ENCODE measurements at regions not wholly inside any gene's neighbourhood (a gene's known extent, or its start where the extent isn't known, plus 50 kb on each side); places are given as distances from the start of the nearest gene placed in this dataset.

DNA sequence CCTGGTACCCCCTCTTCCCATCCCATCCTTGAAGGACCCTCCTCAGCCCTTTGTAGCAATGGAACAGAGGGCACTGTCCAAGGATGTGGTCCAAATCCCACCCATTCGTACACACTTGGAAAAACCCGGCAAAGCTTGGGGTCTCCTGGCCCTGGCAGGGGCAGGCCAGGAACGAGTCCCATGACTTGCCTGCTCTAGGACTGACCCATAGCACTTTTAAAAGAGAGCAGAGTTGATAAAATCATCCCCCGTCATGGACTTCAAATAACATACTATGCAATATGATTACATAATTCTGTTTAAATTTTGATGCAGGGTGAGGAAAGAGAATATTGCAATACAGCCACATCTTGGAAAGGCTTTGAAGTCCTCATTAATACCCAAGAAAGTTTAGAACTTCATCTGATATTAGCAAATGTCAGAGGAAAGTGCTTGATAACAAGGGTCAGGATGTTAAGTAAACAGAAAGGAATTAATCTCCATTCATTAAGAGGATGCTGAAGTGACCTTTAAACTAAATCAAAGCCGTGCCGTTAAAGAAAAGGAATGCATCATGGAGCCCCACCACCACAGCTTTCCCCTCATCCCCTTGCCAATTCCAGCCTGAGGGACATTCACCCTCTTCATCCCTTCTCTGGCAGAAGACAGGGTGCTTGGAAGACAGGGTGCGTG lies 60.7 kb upstream of the NXT1 start:
- TF ChIP-seq, protein P1, sequence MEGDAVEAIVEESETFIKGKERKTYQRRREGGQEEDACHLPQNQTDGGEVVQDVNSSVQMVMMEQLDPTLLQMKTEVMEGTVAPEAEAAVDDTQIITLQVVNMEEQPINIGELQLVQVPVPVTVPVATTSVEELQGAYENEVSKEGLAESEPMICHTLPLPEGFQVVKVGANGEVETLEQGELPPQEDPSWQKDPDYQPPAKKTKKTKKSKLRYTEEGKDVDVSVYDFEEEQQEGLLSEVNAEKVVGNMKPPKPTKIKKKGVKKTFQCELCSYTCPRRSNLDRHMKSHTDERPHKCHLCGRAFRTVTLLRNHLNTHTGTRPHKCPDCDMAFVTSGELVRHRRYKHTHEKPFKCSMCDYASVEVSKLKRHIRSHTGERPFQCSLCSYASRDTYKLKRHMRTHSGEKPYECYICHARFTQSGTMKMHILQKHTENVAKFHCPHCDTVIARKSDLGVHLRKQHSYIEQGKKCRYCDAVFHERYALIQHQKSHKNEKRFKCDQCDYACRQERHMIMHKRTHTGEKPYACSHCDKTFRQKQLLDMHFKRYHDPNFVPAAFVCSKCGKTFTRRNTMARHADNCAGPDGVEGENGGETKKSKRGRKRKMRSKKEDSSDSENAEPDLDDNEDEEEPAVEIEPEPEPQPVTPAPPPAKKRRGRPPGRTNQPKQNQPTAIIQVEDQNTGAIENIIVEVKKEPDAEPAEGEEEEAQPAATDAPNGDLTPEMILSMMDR (IDR thresholded peaks at IDR 0.05; ENCODE audit: insufficient read depth, low read length, poor library complexity, severe bottlenecking): no peak
- no peaks in the 10 kb centered on the region for H3K36me3 ChIP-seq (ENCODE audit: control insufficient read depth, insufficient read depth, low read length)
- DNase-seq (ENCODE audit: extremely low read depth, insufficient read length): no peak
- H3K4me3 ChIP-seq (replicated peaks; ENCODE audit: low read depth, low read length): no peak overlapping the region
- peaks cover 2% of the 10 kb centered on the region for H3K27me3 ChIP-seq (replicated peaks; ENCODE audit: control insufficient read depth, insufficient read depth, low read length)

DNA sequence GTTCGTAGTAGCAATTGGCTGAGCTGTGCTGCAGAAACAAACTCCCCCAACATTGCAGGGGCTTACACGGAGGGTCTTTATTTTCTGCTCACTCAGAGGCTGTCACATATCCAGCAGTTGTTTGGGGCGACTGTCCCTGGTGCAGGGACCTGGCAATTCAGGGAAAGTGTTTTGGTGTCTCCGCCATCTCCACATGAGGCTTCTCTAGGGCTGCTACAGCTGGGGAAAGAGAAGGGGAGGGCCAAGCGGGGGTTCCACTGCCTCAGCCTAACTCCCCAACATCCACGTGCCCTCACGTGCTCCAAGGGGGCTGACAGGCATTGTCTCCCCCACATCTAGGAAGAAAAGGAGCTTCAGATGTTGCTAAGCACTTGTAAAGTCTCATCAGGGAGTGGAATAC lies 61.3 kb upstream of the NXT1 start:
- no peak for DNase-seq (ENCODE audit: extremely low read depth, insufficient read length)
- peaks cover 2% of the 10 kb centered on the region for H3K27me3 ChIP-seq (replicated peaks; ENCODE audit: control insufficient read depth, insufficient read depth, low read length)
- TF ChIP-seq, protein P1 (IDR thresholded peaks at IDR 0.05; ENCODE audit: insufficient read depth, low read length, poor library complexity, severe bottlenecking): no peak
- H3K36me3 ChIP-seq (ENCODE audit: control insufficient read depth, insufficient read depth, low read length): no peaks in the 10 kb centered on the region
- H3K4me3 ChIP-seq (replicated peaks; ENCODE audit: low read depth, low read length): no peak overlapping the region

DNA sequence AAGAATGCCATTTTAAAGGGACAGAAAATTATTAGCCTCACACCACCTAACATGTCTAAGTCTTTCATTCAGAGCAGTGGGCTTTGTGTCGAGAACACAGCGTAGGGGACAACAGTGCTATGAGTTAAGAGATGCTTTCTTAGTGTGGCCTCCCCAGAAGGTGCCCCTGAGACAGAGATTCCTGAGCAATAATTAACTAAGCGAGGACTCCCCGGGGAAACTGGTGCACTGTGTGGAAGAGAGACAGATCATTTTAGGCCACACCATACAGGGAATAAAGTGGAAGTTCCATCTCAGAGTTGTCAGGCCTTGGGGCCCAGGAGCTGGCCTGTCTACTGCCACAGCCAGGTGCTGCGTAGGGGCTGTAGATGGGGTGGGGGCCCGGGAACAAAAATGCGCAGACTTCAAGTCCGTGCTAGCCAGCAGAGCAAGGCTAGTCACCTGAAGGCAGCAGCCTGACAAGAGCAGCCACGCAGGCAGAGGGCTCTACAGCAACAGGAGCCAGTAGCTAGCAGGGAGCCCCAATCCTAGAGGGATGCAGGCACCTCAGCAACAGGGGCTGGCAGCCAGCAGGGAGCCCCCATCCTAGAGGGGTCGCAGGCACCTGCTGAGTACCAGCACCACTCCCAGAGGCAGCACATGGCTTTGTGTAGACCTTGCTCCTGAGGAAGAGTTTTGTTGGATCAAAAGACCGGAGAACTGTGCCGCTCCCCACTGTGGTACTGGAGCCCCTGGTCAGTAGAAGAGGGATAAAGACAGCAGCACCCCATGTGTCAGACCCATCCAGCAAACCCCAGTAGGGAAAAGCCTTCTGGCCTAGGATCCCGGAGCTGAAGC lies 63.0 kb upstream of the NXT1 start:
- Histone ChIP-seq H3K36me3 (ENCODE audit: control insufficient read depth, insufficient read depth, low read length) (no peaks in the 10 kb centered on the region), H3K27me3 (replicated peaks; ENCODE audit: control insufficient read depth, insufficient read depth, low read length) (no peaks in the 10 kb centered on the region; the same call in 1 of the 2 replicates), H3K4me3 (replicated peaks; ENCODE audit: low read depth, low read length) (no peak overlapping the region)
- TF ChIP-seq, protein P1 (IDR thresholded peaks at IDR 0.05; ENCODE audit: insufficient read depth, low read length, poor library complexity, severe bottlenecking): no peak
- no peak for DNase-seq (ENCODE audit: extremely low read depth, insufficient read length)

DNA sequence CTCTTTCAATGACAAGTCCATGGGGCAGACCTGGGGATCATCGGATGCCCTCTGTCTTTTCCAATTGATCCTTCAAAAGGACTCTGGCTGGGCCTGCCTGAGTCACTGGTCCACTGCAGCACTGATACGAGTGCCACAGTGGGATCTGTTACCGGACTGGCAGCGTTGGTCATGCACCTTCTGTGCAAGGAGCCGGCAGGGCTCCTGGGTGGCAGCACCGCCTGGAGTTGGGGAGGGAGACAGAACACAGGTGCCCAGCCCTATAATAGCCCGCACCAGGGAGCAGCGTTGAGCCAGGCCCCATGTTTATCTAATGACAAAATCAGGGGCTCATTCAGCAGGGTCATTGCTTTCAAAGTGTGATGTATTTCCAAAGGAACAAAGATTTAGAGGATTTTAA lies 64.2 kb upstream of the NXT1 start:
- TF ChIP-seq, protein P1 (IDR thresholded peaks at IDR 0.05; ENCODE audit: insufficient read depth, low read length, poor library complexity, severe bottlenecking): no peak
- Histone ChIP-seq H3K4me3 (replicated peaks; ENCODE audit: low read depth, low read length) (no peak overlapping the region), H3K36me3 (ENCODE audit: control insufficient read depth, insufficient read depth, low read length) (no peaks in the 10 kb centered on the region), H3K27me3 (replicated peaks; ENCODE audit: control insufficient read depth, insufficient read depth, low read length) (no peaks in the 10 kb centered on the region; the same call in 1 of the 2 replicates)
- DNase-seq (ENCODE audit: extremely low read depth, insufficient read length): no peak

DNA sequence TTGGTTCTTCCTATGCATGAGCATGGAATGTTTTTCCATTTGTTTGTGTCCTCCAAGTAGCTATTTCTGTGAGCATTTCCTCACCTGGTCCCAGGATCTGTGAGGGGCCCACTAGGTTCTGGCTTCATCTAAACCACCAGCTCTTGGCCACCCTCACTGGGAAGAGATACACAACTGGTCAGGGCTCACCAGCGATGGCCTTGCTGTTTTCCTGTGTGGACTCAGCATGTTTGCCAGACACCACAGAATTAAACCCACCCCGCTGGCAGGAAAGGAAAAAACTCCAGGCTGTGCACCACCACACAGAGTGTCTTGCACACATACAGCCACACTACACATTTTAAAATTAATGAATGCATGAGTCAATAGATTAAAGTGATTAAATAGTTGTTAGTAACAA lies 65.1 kb upstream of the NXT1 start:
- Histone ChIP-seq H3K4me3 (replicated peaks; ENCODE audit: low read depth, low read length) (no peak overlapping the region), H3K36me3 (ENCODE audit: control insufficient read depth, insufficient read depth, low read length) (no peaks in the 10 kb centered on the region), H3K27me3 (replicated peaks; ENCODE audit: control insufficient read depth, insufficient read depth, low read length) (no peaks in the 10 kb centered on the region; the same call in 1 of the 2 replicates)
- DNase-seq (ENCODE audit: extremely low read depth, insufficient read length): no peak
- TF ChIP-seq, protein P1 (IDR thresholded peaks at IDR 0.05; ENCODE audit: insufficient read depth, low read length, poor library complexity, severe bottlenecking): no peak
